H1 (cell line): ENCODE measurements at regions not wholly inside any gene's neighbourhood (a gene's known extent, or its start where the extent isn't known, plus 50 kb on each side); places are given as distances from the start of the nearest gene placed in this dataset.

ENCODE experiments used
- CTCF ChIA-PET: fragments of 300-600 bp; sonication (Branson Sonifier 250); formaldehyde crosslinking; loops from one replicate; lab custom pipeline; 2021; ENCODE audit not compliant: partially characterized antibody; lab: Charles Lee
- POLR2A ChIA-PET: fragments of 300-600 bp; sonication (Branson Sonifier 250); formaldehyde crosslinking; loops from one replicate; lab custom pipeline; 2021; ENCODE audit warnings: inconsistent platforms; ENCODE audit not compliant: partially characterized antibody; lab: Charles Lee
- DNase-seq, 2 experiments: peaks; one replicate each; pipeline versions ENCODE4 v3.0.0 to v3.0.0-alpha.2; 2010 to 2022; ENCODE audit warnings: low spot score in 2 of 2, low read depth in 1 of 2, mixed read lengths in 1 of 2
- FAIRE-seq: peaks from 2 replicates; lab custom pipeline; 2011; peaks lifted over from hg19 to GRCh38; lab: Jason Lieb, UNC
- H2AFZ ChIP-seq: 2 replicates; pipeline ENCODE4 v1.8.1; 2012; ENCODE audit warnings: low read length, inconsistent platforms
- H2AK5ac ChIP-seq: 2 replicates; pipeline ENCODE4 v1.6.1; 2013; ENCODE audit warnings: low read depth, low read length
- H2BK120ac ChIP-seq: replicated peaks from 2 replicates; pipeline ENCODE3; 2013; ENCODE audit warnings: low read depth, low read length, inconsistent platforms
- H2BK12ac ChIP-seq: 2 replicates; pipeline ENCODE4 v1.6.1; 2013; ENCODE audit warnings: low read depth, low read length
- H2BK15ac ChIP-seq: 2 replicates; pipeline ENCODE4 v1.6.1; 2013; ENCODE audit warnings: low read length
- H2BK20ac ChIP-seq: 2 replicates; pipeline ENCODE4 v1.6.1; 2013; ENCODE audit warnings: low read length
- H2BK5ac ChIP-seq: 2 replicates; pipeline ENCODE4 v1.6.1; 2013; ENCODE audit warnings: low read depth, low read length
- H3K14ac ChIP-seq: 2 replicates; pipeline ENCODE4 v1.6.1; 2013; ENCODE audit warnings: inconsistent platforms; ENCODE audit not compliant: insufficient read length
- H3K18ac ChIP-seq: 2 replicates; pipeline ENCODE4 v1.6.1; 2013; ENCODE audit warnings: low read length; ENCODE audit errors: extremely low read depth
- H3K23ac ChIP-seq: 2 replicates; pipeline ENCODE4 v1.6.1; 2013; ENCODE audit warnings: inconsistent platforms; ENCODE audit not compliant: insufficient read length
- H3K23me2 ChIP-seq: 2 replicates; pipeline ENCODE4 v1.6.1; 2013; ENCODE audit warnings: low read depth, low read length
- H3K27ac ChIP-seq: 2 replicates; pipeline ENCODE4 v1.6.1; 2011; ENCODE audit warnings: low read depth, low read length, inconsistent platforms
- H3K27me3 ChIP-seq, 4 experiments: replicated peaks in 1 of 4; 1 replicate in 1 of 4; 2 replicates in 3 of 4; pipeline versions ENCODE4 v1.6.1 to v1.8.1; 2011 to 2013; ENCODE audit warnings: low read length in 3 of 4, mild to moderate bottlenecking in 3 of 4, inconsistent platforms in 2 of 4, mixed read lengths in 2 of 4, moderate library complexity in 1 of 4; ENCODE audit not compliant: control insufficient read depth in 3 of 4, insufficient read depth in 3 of 4; ENCODE audit errors: extremely low read depth in 1 of 4
- H3K36me3 ChIP-seq, 4 experiments: 2 replicates each; pipeline versions ENCODE4 v1.6.1 to v1.8.1; 2011 to 2013; ENCODE audit warnings: mild to moderate bottlenecking in 4 of 4, low read length in 3 of 4, moderate library complexity in 2 of 4, control low read depth in 1 of 4, inconsistent platforms in 1 of 4; ENCODE audit not compliant: insufficient read depth in 4 of 4, control insufficient read depth in 2 of 4
- H3K4ac ChIP-seq: replicated peaks from 2 replicates; pipeline ENCODE3; 2013; ENCODE audit warnings: low read length, low read depth, mixed read lengths, inconsistent platforms; ENCODE audit not compliant: insufficient read length
- H3K4me1 ChIP-seq, 4 experiments: replicated peaks in 1 of 4; 1 replicate in 1 of 4; 2 replicates in 3 of 4; pipeline versions ENCODE4 v1.6.1 to v1.8.1; 2011 to 2013; ENCODE audit warnings: low read length in 3 of 4, inconsistent platforms in 2 of 4, mixed read lengths in 1 of 4; ENCODE audit not compliant: insufficient read depth in 4 of 4, control insufficient read depth in 3 of 4
- H3K4me2 ChIP-seq, 2 experiments: 2 replicates each; pipeline versions ENCODE4 v1.6.1 to v1.8.1; 2011 to 2013; ENCODE audit warnings: low read depth in 2 of 2, low read length in 2 of 2, control low read depth in 1 of 2, inconsistent platforms in 1 of 2, mild to moderate bottlenecking in 1 of 2; ENCODE audit not compliant: insufficient read depth in 1 of 2
- H3K4me3 ChIP-seq, 4 experiments: fragments of 200-600, 300-600 bp in 1 of 4; sonication (generic), shearing (Covaris generic), sonication (Bioruptor Twin) in 1 of 4; 2 replicates each; pipeline versions ENCODE4 v1.5.1 to v1.8.1; 2011 to 2016; ENCODE audit warnings: low read length in 4 of 4, low read depth in 3 of 4, control low read depth in 2 of 4, inconsistent platforms in 2 of 4, mild to moderate bottlenecking in 2 of 4, mixed read lengths in 1 of 4, moderate library complexity in 1 of 4; ENCODE audit not compliant: insufficient read depth in 2 of 4; ENCODE audit errors: extremely low read depth in 1 of 4
- H3K56ac ChIP-seq: replicated peaks from 2 replicates; pipeline ENCODE3; 2013; ENCODE audit warnings: low read depth, mild to moderate bottlenecking, mixed read lengths, low read length, inconsistent platforms; ENCODE audit not compliant: insufficient read length
- H3K79me1 ChIP-seq: 2 replicates; pipeline ENCODE4 v1.6.1; 2013; ENCODE audit warnings: low read depth, low read length, control low read depth
- H3K79me2 ChIP-seq, 2 experiments: 2 replicates each; pipeline versions ENCODE4 v1.6.1 to v1.8.1; 2012 to 2013; ENCODE audit warnings: low read length in 2 of 2, mild to moderate bottlenecking in 2 of 2, inconsistent platforms in 1 of 2; ENCODE audit not compliant: insufficient read depth in 2 of 2, control insufficient read depth in 1 of 2
- H3K9ac ChIP-seq, 4 experiments: replicated peaks in 1 of 4; 1 replicate in 1 of 4; 2 replicates in 3 of 4; pipeline versions ENCODE4 v1.6.1 to v1.8.1; 2011 to 2013; ENCODE audit warnings: low read depth in 3 of 4, low read length in 3 of 4, control low read depth in 2 of 4, mild to moderate bottlenecking in 2 of 4, moderate library complexity in 2 of 4, inconsistent platforms in 1 of 4; ENCODE audit errors: extremely low read depth in 1 of 4
- H3K9me3 ChIP-seq, 2 experiments: 2 replicates each; pipeline versions ENCODE4 v1.6.1 to v1.8.1; 2012 to 2013; ENCODE audit warnings: mild to moderate bottlenecking in 2 of 2, moderate library complexity in 2 of 2, control low read depth in 1 of 2, inconsistent platforms in 1 of 2, low read depth in 1 of 2, low read length in 1 of 2, mixed read lengths in 1 of 2; ENCODE audit not compliant: insufficient read depth in 2 of 2
- H4K20me1 ChIP-seq, 2 experiments: replicated peaks in 1 of 2; 2 replicates each; pipeline versions ENCODE3 to v1.8.1; 2011 to 2013; ENCODE audit warnings: inconsistent platforms in 2 of 2, low read length in 2 of 2, mild to moderate bottlenecking in 1 of 2; ENCODE audit not compliant: insufficient read depth in 2 of 2, control insufficient read depth in 1 of 2
- H4K5ac ChIP-seq: 2 replicates; pipeline ENCODE4 v1.6.1; 2013; ENCODE audit warnings: low read length, low read depth, mixed read lengths, inconsistent platforms; ENCODE audit not compliant: insufficient read length
- H4K8ac ChIP-seq: 2 replicates; pipeline ENCODE4 v1.8.0; 2013; ENCODE audit warnings: mild to moderate bottlenecking, moderate library complexity, low read length, inconsistent platforms; ENCODE audit not compliant: insufficient read depth; ENCODE audit errors: extremely low read depth
- H4K91ac ChIP-seq: replicated peaks from 2 replicates; pipeline ENCODE3; 2013; ENCODE audit warnings: low read length, mixed read lengths, inconsistent platforms; ENCODE audit not compliant: insufficient read length
- CBX5 ChIP-seq: fragments of 300-800, 300-1000 bp; sonication (generic); IDR thresholded peaks from 2 replicates; pipeline ENCODE4 v1.7.1; 2016; ENCODE audit warnings: antibody characterized with exemption, low read length, low read depth
- CTBP2 ChIP-seq: IDR thresholded peaks from 2 replicates; pipeline ENCODE4 v1.7.0; 2011; ENCODE audit warnings: borderline replicate concordance, mild to moderate bottlenecking, moderate library complexity, mixed read lengths, low read length; ENCODE audit not compliant: insufficient read depth, insufficient read length
- EP300 ChIP-seq, 2 experiments: IDR thresholded peaks; 1 replicate in 1 of 2; 2 replicates in 1 of 2; pipeline ENCODE4 v1.6.1; 2011 to 2012; ENCODE audit warnings: low read depth in 2 of 2, low read length in 2 of 2, mild to moderate bottlenecking in 2 of 2, borderline replicate concordance in 1 of 2, inconsistent platforms in 1 of 2, moderate library complexity in 1 of 2
- KDM1A ChIP-seq: fragments of 200-600, 300-600 bp; sonication (generic); IDR thresholded peaks from 2 replicates; pipeline ENCODE4 v1.7.1; 2016; ENCODE audit warnings: mild to moderate bottlenecking, low read length, borderline replicate concordance
- NANOG ChIP-seq: IDR thresholded peaks from 2 replicates; pipeline ENCODE4 v1.6.1; 2011; ENCODE audit warnings: low read length, low read depth, mild to moderate bottlenecking, inconsistent platforms; ENCODE audit not compliant: insufficient read depth, poor library complexity, severe bottlenecking
- POLR2A ChIP-seq, 2 experiments: IDR thresholded peaks; 1 replicate in 1 of 2; 2 replicates in 1 of 2; pipeline ENCODE4 v1.6.1; 2011; ENCODE audit warnings: low read depth in 2 of 2, low read length in 2 of 2, mild to moderate bottlenecking in 2 of 2; ENCODE audit errors: control extremely low read depth in 1 of 2
- POU5F1 ChIP-seq: IDR thresholded peaks from 2 replicates; pipeline ENCODE4 v1.6.1; 2011; ENCODE audit warnings: low read depth, mild to moderate bottlenecking, low read length, moderate library complexity
- SIN3A ChIP-seq, 2 experiments: IDR thresholded peaks in 1 of 2; conservative IDR thresholded peaks in 1 of 2; 2 replicates each; pipeline ENCODE4 v1.6.1; 2011 to 2012; ENCODE audit warnings: low read length in 2 of 2, improper control_type of control experiment in 1 of 2, low read depth in 1 of 2, mild to moderate bottlenecking in 1 of 2
- SUZ12 ChIP-seq: fragments of 200-600 bp; sonication (generic); IDR thresholded peaks from 2 replicates; pipeline ENCODE4 v1.6.1; 2012; ENCODE audit warnings: mild to moderate bottlenecking, inconsistent platforms, low read length, moderate library complexity, mixed read lengths
- TAF1 ChIP-seq: IDR thresholded peaks from 2 replicates; pipeline ENCODE4 v1.6.1; 2011; ENCODE audit warnings: mild to moderate bottlenecking, low read depth, low read length
- USF2 ChIP-seq: IDR thresholded peaks from 2 replicates; pipeline ENCODE4 v1.6.1; 2011; ENCODE audit warnings: low read length, improper control_type of control experiment
- ZNF274 ChIP-seq: IDR thresholded peaks from 2 replicates; pipeline ENCODE4 v1.7.0; 2012; ENCODE audit warnings: low read length, borderline replicate concordance; ENCODE audit errors: extremely low read depth
- WGBS, 2 experiments: shearing (Covaris generic) in 1 of 2; methylation state at CpG; one replicate each; pipeline versions ENCODE4 v1.1.6 to v1.1.7; 2013 to 2015; ENCODE audit warnings: low lambda C conversion rate in 2 of 2, mixed read lengths in 2 of 2, inconsistent platforms in 1 of 2, low coverage in 1 of 2, missing lambda C conversion rate in 1 of 2; ENCODE audit not compliant: insufficient replicate concordance in 2 of 2, insufficient coverage in 1 of 2, insufficient read length in 1 of 2; ENCODE audit errors: extremely low coverage in 1 of 2, missing lambda C conversion rate in 1 of 2; 5-methylcytosine and 5-hydroxymethylcytosine counted together

- Histone ChIP-seq H3K27me3 (no peaks in the 10 kb centered on the region), H4K8ac (no peak overlapping the region), H3K36me3 (no peaks in the 10 kb centered on the region), H3K14ac (no peak overlapping the region), H3K18ac (no peak overlapping the region), H3K23ac (no peak overlapping the region), H4K91ac (no peak overlapping the region), H4K5ac (no peak overlapping the region), H3K4me2 (no peak overlapping the region), H3K9me3 (no peaks in the 10 kb centered on the region), H2AFZ (no peak overlapping the region), H2BK120ac (no peak overlapping the region), H3K4ac (no peak overlapping the region), H2BK15ac (no peak overlapping the region), H2BK5ac (no peak overlapping the region), H2AK5ac (no peak overlapping the region), H3K23me2 (no peaks in the 10 kb centered on the region), H3K79me1 (no peaks in the 10 kb centered on the region), H3K56ac (no peak overlapping the region), H3K27ac (no peak overlapping the region), H2BK20ac (no peak overlapping the region), H4K20me1 (no peaks in the 10 kb centered on the region), H3K4me1 (peaks cover 0 to 3% (median 0%) of the 10 kb centered on the region in 4 experiments; a peak in 1 of 7 replicates), H3K9ac (no peak overlapping the region), H3K79me2 (no peaks in the 10 kb centered on the region), H3K4me3 (no peak overlapping the region), H2BK12ac (no peak overlapping the region)
- CTCF ChIA-PET: interaction anchor here (0.9 to 1.5 kb wide), 2 partner anchors 9 to 14 kb away, joined by 3 to 4 read pairs; no protein-coding TSS in a partner anchor
- POLR2A ChIA-PET: no interaction called here
- WGBS, 2 experiments: 88% methylated on average over 3 of the region's 3 CpGs; no CpG with 5 or more reads in 1 of the 2 experiments
- no peak for FAIRE-seq
- no peak for DNase-seq
- no peak for TF ChIP-seq NANOG
- no peak for TF ChIP-seq POU5F1
- no peak for TF ChIP-seq SIN3A (conservative IDR thresholded peaks at IDR 0.05 in 1 of 2, IDR thresholded peaks at IDR 0.05 in 1 of 2; ENCODE audit: low read depth in 1 of 2, low read length in 2 of 2)
- no peak for TF ChIP-seq ZNF274
- TF ChIP-seq CTBP2: no peak
- no peak for TF ChIP-seq KDM1A
- TF ChIP-seq EP300 (IDR thresholded peaks at IDR 0.05; ENCODE audit: borderline replicate concordance in 1 of 2, low read depth in 2 of 2, low read length in 2 of 2): no peak
- no peak for TF ChIP-seq SUZ12
- no peak for TF ChIP-seq USF2
- TF ChIP-seq POLR2A (IDR thresholded peaks at IDR 0.05; ENCODE audit: control extremely low read depth in 1 of 2, low read depth in 2 of 2, low read length in 2 of 2): no peak
- no peak for TF ChIP-seq CBX5
- TF ChIP-seq TAF1: no peak
These were observed 359.8 kb downstream of the LTN1 start for GRCh38 chr21:28632755-28633408.
